ENCODE measurements at regions not wholly inside any gene's neighbourhood (a gene's known extent, or its start where the extent isn't known, plus 50 kb on each side); places are given as distances from the start of the nearest gene placed in this dataset.

- TF ChIP-seq CTCF (IDR thresholded peaks at IDR 0.05): no peak
- Histone ChIP-seq H3K4me3 (no peak overlapping the region), H3K27ac (no peak overlapping the region)
- DNase-seq (ENCODE audit: low spot score): no peak
Observed at GRCh38 chr2:133756833-133757232, 188.6 kb upstream of the NCKAP5 start.

GRCh38 chr2:133760376-133760775 is 192.1 kb upstream of the NCKAP5 start:
- no peak for TF ChIP-seq CTCF (IDR thresholded peaks at IDR 0.05)

GRCh38 chr2:133765658-133766057 is 197.4 kb upstream of the NCKAP5 start:
- no peak for DNase-seq (ENCODE audit: low spot score)
- Histone ChIP-seq H3K4me3 (no peak overlapping the region), H3K27ac (no peak overlapping the region)
- no peak for TF ChIP-seq CTCF (IDR thresholded peaks at IDR 0.05)

More at GRCh38 chr2:133760376-133760775, 192.1 kb upstream of the NCKAP5 start:
- H3K27ac ChIP-seq: no peak overlapping the region
- DNase-seq (ENCODE audit: low spot score): no peak
- no peak overlapping the region for H3K4me3 ChIP-seq

- DNase-seq (ENCODE audit: low spot score): no peak
- no peak overlapping the region for H3K4me3 ChIP-seq
- no peak overlapping the region for H3K27ac ChIP-seq
- no peak for TF ChIP-seq CTCF (IDR thresholded peaks at IDR 0.05)
Observed at GRCh38 chr2:133766164-133766832, 198.0 kb upstream of the NCKAP5 start.

GRCh38 chr2:133768256-133768655 is 200.0 kb upstream of the NCKAP5 start:
- no peak overlapping the region for H3K4me3 ChIP-seq
- no peak for TF ChIP-seq CTCF (IDR thresholded peaks at IDR 0.05)
- H3K27ac ChIP-seq: no peak overlapping the region
- DNase-seq (ENCODE audit: low spot score): no peak

- H3K27ac ChIP-seq: no peak overlapping the region
- TF ChIP-seq CTCF (IDR thresholded peaks at IDR 0.05): no peak
Observed at GRCh38 chr2:133768658-133769435, 200.6 kb upstream of the NCKAP5 start.

More at GRCh38 chr2:133768658-133769435, 200.6 kb upstream of the NCKAP5 start:
- H3K4me3 ChIP-seq: no peak overlapping the region
- no peak for DNase-seq (ENCODE audit: low spot score)

Data from coronary artery (tissue), 2 donors.